ENCODE measurements at regions not wholly inside any gene's neighbourhood (a gene's known extent, or its start where the extent isn't known, plus 50 kb on each side); places are given as distances from the start of the nearest gene placed in this dataset.

- TF ChIP-seq GATA2 (IDR thresholded peaks at IDR 0.05; ENCODE audit: low read depth, low read length) (no peak), GATA3 (IDR thresholded peaks at IDR 0.05; ENCODE audit: low read depth, low read length) (no peak)
Observed at GRCh38 chr12:32034045-32034444, 72.6 kb upstream of the BICD1 start.

- TF ChIP-seq GATA3 (IDR thresholded peaks at IDR 0.05; ENCODE audit: low read depth, low read length) (no peak), GATA2 (IDR thresholded peaks at IDR 0.05; ENCODE audit: low read depth, low read length) (no peak)
Observed at GRCh38 chr12:32036477-32037263, 70.0 kb upstream of the BICD1 start.

- TF ChIP-seq GATA3 (IDR thresholded peaks at IDR 0.05; ENCODE audit: low read depth, low read length) (no peak), GATA2 (IDR thresholded peaks at IDR 0.05; ENCODE audit: low read depth, low read length) (peak; percentile 65)
Observed at GRCh38 chr12:32039347-32039746, 67.3 kb upstream of the BICD1 start.

GRCh38 chr12:32039917-32040575, 66.6 kb upstream of the BICD1 start:
- TF ChIP-seq GATA3 (IDR thresholded peaks at IDR 0.05; ENCODE audit: low read depth, low read length) (no peak), GATA2 (IDR thresholded peaks at IDR 0.05; ENCODE audit: low read depth, low read length) (no peak)

- TF ChIP-seq GATA2 (IDR thresholded peaks at IDR 0.05; ENCODE audit: low read depth, low read length) (no peak), GATA3 (IDR thresholded peaks at IDR 0.05; ENCODE audit: low read depth, low read length) (no peak)
Observed at GRCh38 chr12:32043928-32044549, 62.6 kb upstream of the BICD1 start.

GRCh38 chr12:32047357-32048212, 59.1 kb upstream of the BICD1 start:
- TF ChIP-seq GATA3 (IDR thresholded peaks at IDR 0.05; ENCODE audit: low read depth, low read length) = no peak
- no peak for TF ChIP-seq GATA2 (IDR thresholded peaks at IDR 0.05; ENCODE audit: low read depth, low read length)

GRCh38 chr12:32048791-32049190, 57.9 kb upstream of the BICD1 start:
- no peak for TF ChIP-seq GATA2 (IDR thresholded peaks at IDR 0.05; ENCODE audit: low read depth, low read length)
- no peak for TF ChIP-seq GATA3 (IDR thresholded peaks at IDR 0.05; ENCODE audit: low read depth, low read length)

GRCh38 chr12:32049956-32050355, 56.7 kb upstream of the BICD1 start:
- TF ChIP-seq GATA3 (IDR thresholded peaks at IDR 0.05; ENCODE audit: low read depth, low read length) (no peak), GATA2 (IDR thresholded peaks at IDR 0.05; ENCODE audit: low read depth, low read length) (no peak)

GRCh38 chr12:32051511-32052211, 55.0 kb upstream of the BICD1 start:
- TF ChIP-seq GATA2 (IDR thresholded peaks at IDR 0.05; ENCODE audit: low read depth, low read length) (no peak), GATA3 (IDR thresholded peaks at IDR 0.05; ENCODE audit: low read depth, low read length) (no peak)

GRCh38 chr12:32052212-32052713, 54.4 kb upstream of the BICD1 start:
- TF ChIP-seq GATA2 (IDR thresholded peaks at IDR 0.05; ENCODE audit: low read depth, low read length) = no peak
- TF ChIP-seq GATA3 (IDR thresholded peaks at IDR 0.05; ENCODE audit: low read depth, low read length) = no peak

- TF ChIP-seq GATA3 (IDR thresholded peaks at IDR 0.05; ENCODE audit: low read depth, low read length) = no peak
- no peak for TF ChIP-seq GATA2 (IDR thresholded peaks at IDR 0.05; ENCODE audit: low read depth, low read length)
Observed at GRCh38 chr12:32053881-32054624, 52.6 kb upstream of the BICD1 start.
